ENCODE measurements at regions not wholly inside any gene's neighbourhood (a gene's known extent, or its start where the extent isn't known, plus 50 kb on each side); places are given as distances from the start of the nearest gene placed in this dataset.

- TF ChIP-seq CTCF (conservative IDR thresholded peaks at IDR 0.05 in 1 of 2, IDR thresholded peaks at IDR 0.05 in 1 of 2; ENCODE audit: low read depth in 1 of 2, low read length in 2 of 2): no peak
- TF ChIP-seq EZH2 (IDR thresholded peaks at IDR 0.05; ENCODE audit: low read length, missing control alignments): no peak
These were observed 213.0 kb downstream of the FOXO1 start for GRCh38 chr13:40453351-40454021.

Measured in fibroblast of lung (primary cell).